Iris pigment epithelial cell (primary cell): ENCODE measurements at regions not wholly inside any gene's neighbourhood (a gene's known extent, or its start where the extent isn't known, plus 50 kb on each side); places are given as distances from the start of the nearest gene placed in this dataset.

Source experiments
- DNase-seq: peaks from one replicate; pipeline ENCODE4 v3.0.0-alpha.2; 2011; ENCODE audit warnings: low read depth

- no peak for DNase-seq
Observed at GRCh38 chr13:73748404-73748803, 385.8 kb downstream of the KLF12 start.

DNA sequence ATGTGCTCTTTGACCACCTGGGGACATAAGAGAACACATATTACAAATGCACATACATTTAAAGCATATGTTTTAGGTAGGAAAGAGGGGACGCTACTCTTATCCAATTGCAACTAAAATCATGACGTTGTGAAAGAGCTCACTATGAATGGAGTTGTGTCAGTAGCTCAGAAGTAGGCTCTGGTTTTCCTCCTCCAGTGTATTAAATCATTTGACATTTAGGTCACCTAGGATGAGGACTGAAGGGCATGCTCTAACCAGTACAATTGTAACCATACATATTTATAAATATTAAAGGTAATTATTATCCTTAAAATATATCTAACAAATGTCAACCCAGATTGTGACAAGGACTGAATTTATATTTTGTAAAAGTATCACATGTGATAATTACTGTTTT is 389.0 kb downstream of the KLF12 start:
- DNase-seq = no peak

DNA sequence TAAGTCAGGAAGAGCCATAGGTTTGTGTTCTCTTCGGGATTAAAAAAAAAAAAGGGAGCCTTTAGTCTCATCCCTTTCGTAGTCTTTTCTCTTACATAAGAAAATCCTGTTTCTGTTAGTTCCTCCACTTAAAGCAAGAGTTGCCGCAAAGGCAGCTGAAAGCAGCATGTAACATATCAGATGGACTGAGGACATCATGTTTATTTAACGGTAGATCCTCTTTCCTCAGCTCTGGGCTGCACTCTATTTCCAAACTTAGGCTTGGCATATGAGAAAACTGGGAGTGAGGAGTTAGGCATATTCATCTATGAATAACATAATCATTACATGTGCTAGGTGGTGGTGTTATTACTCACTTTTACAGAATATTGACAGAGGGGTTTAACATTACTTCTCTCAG is 391.2 kb downstream of the KLF12 start:
- no peak for DNase-seq

- DNase-seq = no peak
Observed at GRCh38 chr13:73741742-73742141, 392.5 kb downstream of the KLF12 start.

GRCh38 chr13:73741111-73741510 is 393.1 kb downstream of the KLF12 start:
- no peak for DNase-seq

DNA sequence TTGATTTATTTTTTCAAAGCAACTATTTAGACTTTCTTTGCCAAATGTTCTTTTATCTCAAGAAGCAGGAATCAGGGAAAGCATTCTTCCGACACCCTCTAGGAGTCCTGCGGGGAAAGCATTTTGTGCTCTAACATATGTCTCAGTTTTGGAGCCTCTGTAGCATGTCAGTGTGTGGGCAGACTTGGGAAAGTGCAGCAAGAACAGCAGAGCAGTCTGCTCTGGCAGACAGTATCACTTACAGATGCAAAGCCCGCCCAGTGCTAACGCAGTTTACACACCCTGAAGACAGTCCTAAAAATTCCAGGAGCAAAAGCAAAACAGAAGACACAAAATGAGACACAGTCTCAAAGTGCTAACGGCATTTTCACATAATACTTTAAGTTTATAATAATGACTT is 393.5 kb downstream of the KLF12 start:
- peak; percentile 26 for DNase-seq

DNA sequence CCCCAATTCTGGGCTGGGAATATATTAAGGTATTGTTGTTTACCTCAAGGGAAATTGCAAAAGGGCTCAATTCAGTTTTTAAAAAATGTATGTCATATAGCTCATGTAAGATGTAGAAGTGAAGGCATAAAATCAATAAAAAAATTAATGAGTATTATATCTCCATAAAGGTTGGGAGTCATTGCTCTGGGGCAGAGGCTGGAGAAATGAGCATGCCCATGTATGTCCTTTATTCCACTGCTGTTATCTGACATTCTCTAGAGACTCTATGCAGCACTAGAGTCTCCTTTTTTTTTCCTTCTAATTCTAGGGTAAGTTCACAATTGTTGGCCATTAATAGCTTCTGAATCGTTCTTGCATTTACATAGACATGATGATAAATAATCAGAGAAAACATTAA is 394.8 kb downstream of the KLF12 start:
- no peak for DNase-seq

DNA sequence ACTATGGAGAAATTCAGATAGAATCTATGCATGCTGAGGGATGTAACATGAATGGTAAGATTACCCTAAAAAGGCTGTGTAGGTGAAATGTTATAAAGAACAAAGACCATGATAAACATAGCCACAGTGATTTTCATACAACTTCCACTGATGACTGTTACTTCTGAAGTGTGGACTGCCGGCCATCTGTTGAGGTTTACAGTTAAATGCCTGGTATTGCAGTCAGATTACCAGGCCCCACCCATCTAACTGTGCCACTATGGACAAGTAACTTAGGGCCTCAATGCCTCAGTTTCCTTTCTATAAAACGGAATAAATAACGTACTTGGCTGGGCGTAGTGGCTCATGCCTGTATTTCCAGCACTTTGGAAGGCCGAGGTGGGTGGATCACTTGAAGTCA is 395.6 kb downstream of the KLF12 start:
- DNase-seq = no peak

GRCh38 chr13:73737214-73737613 is 397.0 kb downstream of the KLF12 start:
- no peak for DNase-seq

GRCh38 chr13:73733706-73734105 is 400.5 kb downstream of the KLF12 start:
- DNase-seq = no peak

DNA sequence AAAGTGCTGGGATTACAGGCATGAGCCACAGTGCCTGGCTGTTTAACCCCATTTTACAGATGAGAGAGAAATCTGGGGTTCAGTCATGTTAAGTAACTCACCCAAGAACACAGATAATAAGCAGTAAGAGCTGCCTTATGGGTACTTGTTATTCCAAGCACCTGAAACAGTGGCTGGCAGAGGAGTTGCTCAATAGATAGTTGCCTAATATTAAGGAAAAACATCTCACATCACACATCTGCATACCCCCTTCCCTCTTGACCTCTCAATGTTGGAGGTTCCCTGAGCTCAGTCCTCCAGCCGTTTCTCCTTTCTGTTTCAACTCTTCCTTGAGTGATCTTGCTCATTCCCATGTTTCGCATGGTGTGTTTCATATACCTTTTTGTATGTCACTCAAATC is 401.9 kb downstream of the KLF12 start:
- no peak for DNase-seq

GRCh38 chr13:73731564-73731963 is 402.6 kb downstream of the KLF12 start:
- no peak for DNase-seq

- no peak for DNase-seq
Observed at GRCh38 chr13:73730014-73730413, 404.2 kb downstream of the KLF12 start.

DNA sequence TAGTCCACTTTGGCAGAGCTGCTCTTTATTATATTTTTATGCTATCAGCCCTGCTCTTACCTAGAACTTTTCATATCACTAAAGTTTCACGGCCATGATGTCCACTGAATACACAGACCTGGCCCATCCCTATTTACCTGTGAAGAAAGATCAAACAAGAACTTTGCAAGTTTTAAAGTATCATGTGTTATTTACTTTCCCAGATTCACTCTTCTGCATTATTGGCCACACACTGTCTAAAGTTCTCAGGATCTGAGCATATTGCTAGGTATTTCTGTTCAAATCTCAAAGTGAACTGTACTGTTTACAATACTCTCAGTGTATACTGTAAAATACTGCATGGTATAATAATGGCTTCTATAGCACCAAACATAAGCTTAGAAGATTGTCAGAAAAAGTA is 405.2 kb downstream of the KLF12 start:
- DNase-seq = no peak

DNA sequence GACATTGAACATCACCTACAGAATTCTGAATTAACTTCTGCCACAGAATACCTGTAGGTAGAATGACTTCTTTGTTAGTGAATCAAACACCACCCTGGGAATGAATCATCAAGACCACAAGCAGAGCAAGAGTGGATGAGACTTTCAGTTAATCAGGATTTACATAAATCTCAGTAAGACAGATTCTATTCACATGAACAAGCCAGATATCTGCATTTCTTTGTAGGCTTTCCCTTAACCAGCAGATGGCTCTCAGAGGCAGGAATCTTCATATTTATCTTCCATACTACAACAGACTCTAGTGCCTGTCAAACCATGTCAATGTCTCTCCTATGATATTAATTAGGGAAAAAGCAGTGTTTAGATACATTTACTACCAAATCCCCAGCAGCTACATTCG is 412.1 kb downstream of the KLF12 start:
- peak; percentile 76 for DNase-seq

DNA sequence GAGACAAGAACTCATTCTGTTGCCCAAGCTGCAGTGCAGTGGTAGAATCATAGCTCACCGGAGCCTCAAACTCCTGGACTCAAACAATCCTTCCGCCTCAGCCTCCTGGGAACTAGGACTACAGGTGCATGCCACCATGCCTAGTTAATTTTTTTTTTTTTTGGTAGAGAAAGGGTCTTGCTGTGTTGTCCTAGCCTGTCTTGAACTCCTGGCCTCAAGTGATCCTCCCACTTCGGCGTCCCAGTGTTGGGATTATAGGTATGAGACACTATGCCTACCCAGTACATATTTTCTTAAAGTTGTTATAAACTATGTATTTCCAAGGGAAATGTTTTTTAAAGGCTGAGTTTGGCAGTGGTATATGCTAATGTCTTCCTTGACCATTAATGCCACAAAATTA is 412.6 kb downstream of the KLF12 start:
- DNase-seq = no peak

GRCh38 chr13:73720216-73720840 is 413.9 kb downstream of the KLF12 start:
- DNase-seq = peak; percentile 37

GRCh38 chr13:73718246-73718645 is 416.0 kb downstream of the KLF12 start:
- no peak for DNase-seq

- peak; percentile 80 for DNase-seq
Observed at GRCh38 chr13:73717632-73718031, 416.6 kb downstream of the KLF12 start.

GRCh38 chr13:73715911-73716510 is 418.2 kb downstream of the KLF12 start:
- DNase-seq = peak; percentile 12

GRCh38 chr13:73715114-73715910 is 418.9 kb downstream of the KLF12 start:
- DNase-seq = no peak

- no peak for DNase-seq
Observed at GRCh38 chr13:73714522-73714921, 419.7 kb downstream of the KLF12 start.

DNA sequence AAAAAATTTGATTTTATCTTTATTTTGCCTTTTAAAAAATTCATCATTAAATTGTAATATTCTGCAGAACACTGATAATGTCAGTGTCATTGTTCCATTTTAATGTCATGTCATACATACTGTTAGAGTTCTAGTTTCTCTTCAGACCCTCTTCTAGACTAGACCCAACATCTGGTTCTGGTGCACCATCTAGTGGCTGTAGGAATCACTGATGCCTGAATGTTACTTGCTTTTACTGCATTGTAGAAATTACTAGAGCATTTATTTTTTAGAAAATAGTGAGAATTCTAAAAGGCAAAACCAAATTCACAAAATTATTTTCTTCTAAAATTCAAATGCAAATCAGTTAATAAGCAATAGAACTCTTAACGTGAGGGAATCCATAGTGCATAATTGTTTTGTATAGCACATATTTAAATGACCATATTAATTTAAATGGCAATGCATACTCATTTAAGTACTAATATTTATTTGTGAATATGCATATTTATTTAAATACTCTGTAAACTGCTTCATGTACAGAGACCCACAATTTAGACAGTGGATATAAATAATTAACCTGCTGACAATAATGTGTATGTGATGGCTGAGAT is 425.7 kb downstream of the KLF12 start:
- peak; percentile 73 for DNase-seq
